Hepatocyte (in vitro differentiated cells): ENCODE measurements at regions not wholly inside any gene's neighbourhood (a gene's known extent, or its start where the extent isn't known, plus 50 kb on each side); places are given as distances from the start of the nearest gene placed in this dataset.

ENCODE experiments used
- CTCF ChIP-seq: fragments of 200-600 bp; sonication (generic); IDR thresholded peaks from 2 replicates; pipeline ENCODE4 v1.5.1; 2016; ENCODE audit warnings: antibody characterized with exemption, mild to moderate bottlenecking; ENCODE audit not compliant: poor library complexity
- EZH2phosphoT487 ChIP-seq: fragments of 200-600 bp; sonication (generic); IDR thresholded peaks from one replicate; pipeline ENCODE4 v1.6.1; 2018; ENCODE audit warnings: antibody characterized with exemption, mild to moderate bottlenecking, low read depth, moderate library complexity; ENCODE audit not compliant: unreplicated experiment, severe bottlenecking

- no peak for TF ChIP-seq CTCF
- TF ChIP-seq EZH2phosphoT487 = no peak
These were observed 108.1 kb upstream of the SIX3 start for GRCh38 chr2:44833171-44834069.
